Fibroblast of mammary gland (primary cell): ENCODE measurements at regions not wholly inside any gene's neighbourhood (a gene's known extent, or its start where the extent isn't known, plus 50 kb on each side); places are given as distances from the start of the nearest gene placed in this dataset.
"Not testable (repeated sequence)": the region's sequence is repeated elsewhere in the genome, so short reads cannot be mapped to it uniquely, and the experiment has no call there.

ENCODE experiments used
- DNase-seq: peaks from one replicate; pipeline ENCODE4 v3.0.0-alpha.2; 2010; ENCODE audit warnings: low read depth
- H3K4me3 ChIP-seq: 2 replicates; pipeline ENCODE4 v1.5.1; 2011; ENCODE audit warnings: low read depth, mild to moderate bottlenecking, low read length, moderate library complexity; ENCODE audit not compliant: control insufficient read depth
- TF ChIP-seq, protein P1 (sequence below): conservative IDR thresholded peaks from 2 replicates; pipeline ENCODE4 v1.5.1; 2011; ENCODE audit warnings: low read depth, low read length, inconsistent platforms; ENCODE audit not compliant: control insufficient read depth, insufficient read depth

DNA sequence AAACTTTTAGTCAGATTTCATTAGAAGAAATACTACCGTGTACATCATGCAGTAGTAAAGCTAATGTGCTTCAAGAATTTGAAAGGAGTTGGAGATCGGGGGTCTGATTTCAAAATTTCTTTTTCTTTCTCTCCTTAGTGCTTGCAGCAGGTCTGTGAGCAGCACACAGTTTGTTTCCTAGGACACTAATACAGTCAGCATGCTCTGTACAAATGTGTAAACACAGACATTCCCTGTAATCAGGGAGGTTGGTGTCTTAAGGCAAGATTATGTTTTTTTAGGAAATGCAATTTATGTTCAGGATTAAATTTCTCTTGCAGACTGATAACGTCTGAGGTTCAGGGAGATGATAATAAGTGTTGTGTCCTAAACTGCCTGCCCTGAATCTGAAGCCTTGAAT is 142.7 kb downstream of the ALX1 start:
- no peak overlapping the region for H3K4me3 ChIP-seq
- TF ChIP-seq, protein P1, sequence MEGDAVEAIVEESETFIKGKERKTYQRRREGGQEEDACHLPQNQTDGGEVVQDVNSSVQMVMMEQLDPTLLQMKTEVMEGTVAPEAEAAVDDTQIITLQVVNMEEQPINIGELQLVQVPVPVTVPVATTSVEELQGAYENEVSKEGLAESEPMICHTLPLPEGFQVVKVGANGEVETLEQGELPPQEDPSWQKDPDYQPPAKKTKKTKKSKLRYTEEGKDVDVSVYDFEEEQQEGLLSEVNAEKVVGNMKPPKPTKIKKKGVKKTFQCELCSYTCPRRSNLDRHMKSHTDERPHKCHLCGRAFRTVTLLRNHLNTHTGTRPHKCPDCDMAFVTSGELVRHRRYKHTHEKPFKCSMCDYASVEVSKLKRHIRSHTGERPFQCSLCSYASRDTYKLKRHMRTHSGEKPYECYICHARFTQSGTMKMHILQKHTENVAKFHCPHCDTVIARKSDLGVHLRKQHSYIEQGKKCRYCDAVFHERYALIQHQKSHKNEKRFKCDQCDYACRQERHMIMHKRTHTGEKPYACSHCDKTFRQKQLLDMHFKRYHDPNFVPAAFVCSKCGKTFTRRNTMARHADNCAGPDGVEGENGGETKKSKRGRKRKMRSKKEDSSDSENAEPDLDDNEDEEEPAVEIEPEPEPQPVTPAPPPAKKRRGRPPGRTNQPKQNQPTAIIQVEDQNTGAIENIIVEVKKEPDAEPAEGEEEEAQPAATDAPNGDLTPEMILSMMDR: no peak
- DNase-seq: no peak

DNA sequence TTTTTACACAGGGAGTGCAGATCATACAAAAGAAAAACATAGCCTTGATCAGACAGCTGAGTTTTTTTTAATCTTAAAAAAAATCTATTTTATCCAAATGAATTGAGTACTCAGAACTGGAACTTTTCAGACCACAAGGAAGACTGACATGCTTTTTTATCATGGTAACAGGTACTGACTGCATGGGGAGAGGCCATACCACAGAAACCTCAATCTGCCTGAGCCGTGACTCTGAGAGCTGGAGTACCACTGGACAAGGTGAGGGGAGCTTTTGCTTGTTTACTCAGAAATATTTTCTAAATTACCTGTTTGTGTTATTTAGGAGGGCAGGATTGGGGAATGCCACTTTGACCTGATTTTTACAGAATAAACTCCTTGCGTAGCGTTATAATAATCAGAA is 143.9 kb downstream of the ALX1 start:
- no peak for DNase-seq
- TF ChIP-seq, protein P1: no peak
- H3K4me3 ChIP-seq: no peak overlapping the region

DNA sequence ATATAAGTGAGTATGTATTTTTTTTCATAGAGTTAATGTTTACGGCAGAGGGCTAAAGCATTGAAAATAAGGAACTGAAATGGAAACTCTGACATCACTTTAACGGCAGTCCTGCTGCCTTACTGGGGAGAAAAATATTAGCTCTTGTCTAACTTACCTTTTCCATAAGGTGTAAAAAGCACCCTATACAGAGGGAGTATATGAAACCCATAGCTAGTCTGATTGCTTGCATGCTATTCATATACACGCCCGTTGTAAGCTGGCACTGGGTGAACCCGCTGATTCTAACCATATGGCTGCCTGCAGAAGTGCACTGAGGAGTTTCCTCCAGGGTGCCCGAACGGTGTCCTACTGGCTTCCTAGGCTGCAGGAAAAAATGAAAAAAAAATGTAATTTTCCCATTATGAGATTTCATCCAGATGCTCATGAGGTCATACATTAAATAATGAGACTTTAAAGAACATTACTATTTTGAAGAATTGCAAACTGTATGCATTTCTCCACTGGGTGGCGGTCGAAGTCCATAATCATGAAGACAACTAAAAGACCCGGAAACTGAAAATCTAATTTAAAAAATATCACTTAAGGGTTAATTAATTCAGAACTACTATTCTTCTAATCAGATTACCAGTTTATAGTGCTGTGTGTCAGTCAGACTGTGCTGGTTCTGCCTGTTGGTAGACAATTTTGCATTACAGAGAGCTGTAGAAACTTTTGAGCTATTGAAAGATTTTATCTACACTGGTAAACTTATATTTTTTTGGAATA is 144.7 kb downstream of the ALX1 start:
- no peak overlapping the region for H3K4me3 ChIP-seq
- DNase-seq: peak; percentile 19
- TF ChIP-seq, protein P1: peak; percentile 33

DNA sequence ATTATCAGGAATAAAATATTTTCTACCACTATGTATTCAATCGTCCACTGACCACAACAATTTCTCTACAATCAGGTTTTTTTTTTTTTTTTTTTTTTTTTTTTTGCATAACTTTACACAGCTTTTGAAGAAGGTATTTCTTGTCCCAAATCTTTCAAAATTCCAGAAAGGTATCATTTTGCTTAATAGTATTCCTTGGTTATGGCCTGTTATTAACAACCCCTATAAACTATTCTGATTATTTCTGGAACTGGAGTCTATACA is 145.3 kb downstream of the ALX1 start:
- TF ChIP-seq, protein P1: no peak
- DNase-seq: no peak
- H3K4me3 ChIP-seq: no peak overlapping the region

DNA sequence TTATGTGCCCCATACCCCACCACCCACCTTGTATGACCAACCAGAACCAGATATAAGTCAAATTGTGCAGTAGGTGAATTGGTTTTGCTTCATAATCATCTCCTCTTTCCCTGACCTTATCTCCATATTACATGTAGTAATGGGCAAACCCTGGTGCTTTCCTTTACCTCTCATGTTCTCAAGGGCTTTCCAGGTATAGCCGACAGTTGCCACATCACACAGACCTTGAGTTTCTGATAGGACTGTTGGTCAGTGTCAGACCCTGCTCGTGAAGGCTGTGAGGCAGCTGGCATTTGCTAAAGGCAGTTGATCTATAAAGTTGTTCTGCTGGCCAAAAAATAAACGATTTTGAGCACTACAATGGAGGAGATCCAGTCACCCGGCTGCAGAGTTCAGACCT is 145.9 kb downstream of the ALX1 start:
- TF ChIP-seq, protein P1: no peak
- no peak for DNase-seq
- no peak overlapping the region for H3K4me3 ChIP-seq

DNA sequence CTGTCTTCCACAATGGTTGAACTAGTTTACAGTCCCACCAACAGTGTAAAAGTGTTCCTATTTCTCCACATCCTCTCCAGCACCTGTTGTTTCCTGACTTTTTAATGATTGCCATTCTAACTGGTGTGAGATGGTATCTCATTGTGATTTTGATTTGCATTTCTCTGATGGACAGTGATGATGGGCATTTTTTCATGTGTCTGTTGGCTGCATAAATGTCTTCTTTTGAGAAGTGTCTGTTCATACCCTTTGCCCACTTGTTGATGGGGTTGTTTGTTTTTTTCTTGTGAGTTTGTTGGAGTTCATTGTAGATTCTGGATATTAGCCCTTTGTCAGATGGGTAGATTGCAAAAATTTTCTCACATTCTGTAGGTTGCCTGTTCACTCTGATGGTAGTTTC is 153.1 kb downstream of the ALX1 start:
- not testable (repeated sequence) for DNase-seq, H3K4me3 ChIP-seq

DNA sequence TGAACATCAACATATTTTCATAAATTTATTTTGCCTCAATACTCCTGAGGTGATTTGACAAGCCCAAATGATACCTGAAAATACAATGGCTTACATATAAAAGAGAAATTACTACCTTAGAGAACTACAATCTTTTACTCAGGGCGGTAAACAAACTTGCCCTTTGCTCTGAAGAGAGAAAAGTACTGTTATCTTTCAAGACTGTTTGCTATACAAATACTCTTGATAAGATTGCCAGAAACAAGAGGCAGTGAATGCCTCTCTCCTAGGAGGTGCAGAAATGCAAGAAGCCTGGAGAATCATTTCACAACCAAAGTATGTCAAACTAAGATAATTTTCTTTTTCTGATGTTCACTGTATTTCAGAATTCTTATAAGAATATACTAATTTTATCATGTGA is 160.3 kb downstream of the ALX1 start:
- DNase-seq: no peak
- H3K4me3 ChIP-seq: no peak overlapping the region
- TF ChIP-seq, protein P1: no peak
